Myocyte (in vitro differentiated cells): ENCODE measurements at regions not wholly inside any gene's neighbourhood (a gene's known extent, or its start where the extent isn't known, plus 50 kb on each side); places are given as distances from the start of the nearest gene placed in this dataset.

Source experiments
- DNase-seq: peaks from one replicate; pipeline ENCODE4 v3.0.0-alpha.2; 2012; ENCODE audit warnings: low read depth

DNA sequence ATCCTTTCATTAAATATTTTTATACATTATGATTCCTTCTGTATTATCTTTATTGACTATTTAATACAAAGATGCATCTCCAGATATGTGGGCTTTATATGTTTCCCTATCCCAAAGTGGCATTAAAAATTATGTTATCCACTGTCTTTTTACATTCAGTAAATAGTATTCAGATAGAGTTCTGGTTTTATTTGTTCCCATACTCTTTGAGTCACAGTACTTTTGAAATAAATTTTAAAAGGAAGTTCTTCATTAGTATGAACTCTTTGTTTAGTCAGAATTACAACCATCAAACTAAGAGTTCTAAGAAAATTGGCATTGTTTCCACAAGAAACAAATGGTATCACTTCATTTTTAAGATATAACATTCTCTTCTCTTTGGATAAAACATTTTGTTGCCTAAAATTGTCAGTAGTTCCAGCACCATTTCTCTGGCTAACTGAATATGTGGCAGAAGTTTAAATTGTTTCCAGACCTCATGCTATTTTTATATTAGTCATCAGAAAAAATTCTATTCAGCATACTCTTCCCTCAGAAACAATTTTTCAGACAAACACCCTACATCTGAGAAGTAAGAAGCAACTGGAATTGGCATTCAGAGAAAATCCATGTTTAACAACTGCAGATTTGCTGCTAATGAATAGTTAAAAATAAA lies 88.5 kb upstream of the COL5A2 start:
- DNase-seq: peak; percentile 63

DNA sequence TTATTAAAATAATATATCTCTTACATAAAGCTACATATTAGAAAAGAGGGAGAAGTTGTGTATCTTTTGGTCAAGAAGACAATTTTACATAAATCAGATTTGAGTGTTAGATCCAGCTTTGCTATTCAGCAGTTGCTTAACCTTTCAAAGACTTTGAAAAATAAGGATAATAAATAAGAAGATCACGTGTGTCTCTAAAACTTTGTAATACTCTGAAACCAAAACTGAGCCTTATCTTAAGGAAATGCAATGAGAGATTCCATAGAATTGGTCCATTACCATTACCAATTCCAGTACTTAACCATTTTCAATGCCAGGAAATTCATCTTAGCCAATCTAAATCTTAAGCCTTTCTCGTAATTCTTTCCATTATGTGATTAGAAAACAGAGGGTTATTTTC lies 89.2 kb upstream of the COL5A2 start:
- no peak for DNase-seq

DNA sequence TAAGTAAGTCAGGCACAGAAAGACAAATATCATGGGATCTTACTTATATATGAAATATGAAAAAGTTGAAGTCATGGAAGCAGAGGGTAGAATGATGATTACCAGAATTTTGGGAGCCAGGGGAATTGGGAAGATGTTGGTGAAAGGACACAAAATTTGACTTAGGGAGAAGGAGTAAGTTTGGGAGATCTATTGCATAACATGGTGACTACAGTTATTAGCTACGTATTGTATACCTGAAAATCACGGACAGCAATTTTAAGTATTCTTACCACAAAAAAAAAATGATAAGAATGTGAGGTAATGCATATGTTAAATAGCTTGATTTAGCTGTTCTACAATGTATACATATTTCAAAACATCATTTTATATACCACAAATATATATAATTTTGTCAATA lies 94.2 kb upstream of the COL5A2 start:
- no peak for DNase-seq

DNA sequence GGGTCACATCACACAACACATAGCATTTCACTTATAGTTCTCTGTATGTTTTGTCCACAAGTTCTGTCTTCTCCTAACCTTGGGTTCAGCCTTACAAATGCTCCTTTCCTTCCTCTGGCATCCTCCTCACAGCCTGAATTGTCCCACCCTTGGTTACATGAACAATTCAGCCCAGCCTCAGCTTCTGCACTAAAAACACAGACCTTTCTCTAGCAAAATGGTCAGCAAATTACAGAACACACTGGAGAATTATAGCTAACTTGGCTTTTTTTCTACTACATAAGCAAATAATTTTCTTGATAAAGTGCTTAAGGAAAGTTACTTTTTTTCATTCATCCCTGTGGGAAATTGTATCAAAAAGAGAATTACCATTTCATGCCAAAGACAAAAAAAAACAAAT lies 94.8 kb upstream of the COL5A2 start:
- DNase-seq: no peak

DNA sequence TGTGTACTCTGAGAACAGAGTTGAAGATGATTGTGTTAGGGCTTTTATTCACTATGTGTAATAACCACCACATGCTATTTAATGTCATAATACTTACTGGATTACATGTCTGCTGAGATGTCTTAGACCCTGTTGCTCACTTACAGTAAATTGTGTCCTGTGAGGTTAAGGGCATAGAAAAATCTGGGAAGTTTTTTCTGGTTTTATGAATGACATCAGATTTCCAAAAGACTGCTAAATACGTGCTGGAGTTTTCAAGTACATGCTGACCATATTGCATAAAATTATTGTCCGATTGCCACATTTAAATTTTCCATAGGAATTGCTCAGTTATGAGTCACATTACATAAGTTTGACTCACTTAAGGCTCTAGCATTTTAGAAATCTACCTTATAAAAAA lies 96.7 kb upstream of the COL5A2 start:
- no peak for DNase-seq

DNA sequence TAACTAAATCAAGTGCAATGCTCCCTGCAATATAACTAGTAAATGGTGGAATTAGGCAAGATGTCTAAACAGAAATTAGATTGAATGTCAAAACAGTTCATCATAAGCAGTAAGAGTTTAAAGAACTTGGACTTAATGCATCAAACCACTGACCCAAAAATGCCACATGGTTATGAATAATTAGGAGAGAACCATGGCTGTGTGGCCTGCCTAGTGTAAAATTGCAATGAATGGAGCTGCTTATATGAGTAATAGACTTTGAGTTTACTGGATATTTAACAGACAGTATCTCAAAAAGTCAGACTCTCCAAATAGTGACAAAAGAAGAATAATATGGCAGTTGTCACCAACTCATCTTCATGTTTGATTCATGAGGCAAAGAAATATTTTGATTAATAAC lies 101.6 kb upstream of the COL5A2 start:
- DNase-seq: no peak

DNA sequence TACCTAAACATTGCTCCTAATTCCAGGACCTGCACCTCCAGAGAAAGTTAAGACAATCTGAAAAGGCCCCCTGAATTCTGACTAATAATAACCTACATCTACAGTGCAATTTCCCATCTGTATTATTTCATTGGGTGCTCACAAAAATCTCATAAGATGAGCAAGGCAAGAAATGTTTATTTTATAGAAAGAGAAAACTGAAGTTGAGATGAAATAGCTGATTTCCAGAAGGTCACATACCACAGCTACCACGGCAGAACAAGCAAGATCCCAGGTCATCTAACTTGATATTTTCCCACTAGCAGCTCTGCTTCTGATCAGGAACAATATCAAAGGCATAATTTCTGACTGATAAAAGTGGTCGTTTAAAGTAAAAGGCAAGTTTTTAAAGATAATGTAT lies 105.8 kb upstream of the COL5A2 start:
- DNase-seq: no peak

DNA sequence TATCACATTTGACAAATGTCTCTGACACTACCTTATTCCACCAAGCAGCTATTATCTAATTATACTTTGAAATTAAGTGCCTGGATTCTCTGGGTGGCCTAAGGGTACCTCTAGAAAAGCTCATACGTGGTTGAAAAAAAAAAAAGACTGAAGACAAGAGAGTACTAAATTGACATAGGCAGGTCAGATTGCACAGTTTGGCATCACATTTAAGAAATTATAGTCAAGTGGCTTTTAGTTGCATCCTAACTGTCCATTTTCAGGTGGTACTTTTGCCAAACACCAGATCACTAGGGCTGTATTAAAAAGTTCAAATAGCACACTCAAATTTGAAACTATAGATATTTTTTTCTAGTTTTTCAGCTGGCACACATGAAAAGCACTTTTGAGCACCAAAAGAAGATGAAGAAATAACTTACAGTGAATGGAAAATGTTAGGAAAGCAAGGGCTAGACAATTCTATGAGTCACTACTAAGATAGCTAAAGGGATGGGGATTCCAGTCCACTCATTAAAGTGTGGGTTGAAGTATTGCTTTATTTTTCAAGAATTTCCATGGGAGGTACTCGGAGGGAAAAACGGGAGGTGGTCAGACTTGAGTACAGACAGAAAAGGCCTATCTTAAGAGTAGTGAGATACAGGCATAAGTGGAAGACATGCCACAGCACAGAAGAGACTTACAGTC lies 106.5 kb upstream of the COL5A2 start:
- peak; percentile 66 for DNase-seq

DNA sequence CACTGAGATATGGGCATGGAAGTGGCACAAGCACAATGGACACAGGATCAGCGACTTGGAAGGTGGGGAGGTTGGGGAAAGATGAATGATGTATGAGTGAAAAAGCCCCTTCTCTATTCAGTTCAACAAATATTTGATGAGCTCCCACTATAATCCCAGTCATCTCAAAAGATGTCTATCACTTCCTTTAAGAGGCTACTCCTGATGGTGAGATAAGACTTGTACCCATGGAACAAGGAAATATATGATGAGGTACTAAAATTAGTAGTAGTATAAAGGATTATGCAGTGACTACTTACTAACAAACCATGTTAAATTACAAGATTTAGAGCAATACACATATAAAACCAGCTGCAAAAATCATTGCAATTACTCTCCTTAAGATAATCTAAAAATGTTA lies 107.8 kb upstream of the COL5A2 start:
- DNase-seq: no peak

DNA sequence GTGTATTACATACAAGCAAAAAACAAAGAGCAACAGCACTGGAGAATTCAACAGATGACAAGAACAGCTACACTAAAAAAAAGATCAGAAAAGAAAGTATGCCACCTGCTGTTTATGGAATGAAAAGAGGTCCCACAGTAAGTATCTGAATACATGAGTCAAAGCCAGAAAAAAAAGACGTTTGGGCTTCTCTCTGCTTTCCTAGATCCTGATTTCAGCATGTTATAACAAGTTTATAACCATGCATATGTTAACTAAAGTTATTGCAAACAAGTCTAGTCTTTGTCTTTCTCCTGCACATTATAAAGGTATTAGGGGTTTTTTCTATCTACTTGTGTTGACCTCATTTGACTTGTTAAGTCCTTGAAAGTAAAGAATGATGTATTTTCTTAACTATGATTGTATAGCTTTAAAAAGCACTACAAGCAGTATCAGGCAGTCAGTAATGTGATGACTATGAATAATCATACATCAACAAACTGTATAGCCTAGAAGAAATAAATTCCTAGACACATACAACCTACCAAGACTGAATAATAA lies 108.5 kb upstream of the COL5A2 start:
- DNase-seq: peak; percentile 88

DNA sequence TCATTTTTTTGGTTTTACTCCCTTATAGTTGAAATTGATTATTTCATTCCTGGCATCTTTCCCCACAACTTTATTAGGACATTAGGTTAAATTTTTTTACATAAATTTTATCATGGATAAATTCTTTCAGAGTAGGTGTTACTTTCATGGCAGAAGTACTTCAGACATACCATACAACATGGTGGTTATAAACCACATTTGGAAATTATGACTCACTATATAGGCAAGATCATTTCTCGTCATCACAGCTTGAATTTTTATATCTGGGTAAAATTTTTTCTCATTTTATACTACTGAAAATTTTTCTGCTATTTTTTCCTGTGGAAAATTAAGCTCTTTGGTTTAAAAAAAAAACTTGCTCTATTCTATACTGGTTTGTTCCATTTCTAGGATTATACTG lies 111.9 kb upstream of the COL5A2 start:
- no peak for DNase-seq

DNA sequence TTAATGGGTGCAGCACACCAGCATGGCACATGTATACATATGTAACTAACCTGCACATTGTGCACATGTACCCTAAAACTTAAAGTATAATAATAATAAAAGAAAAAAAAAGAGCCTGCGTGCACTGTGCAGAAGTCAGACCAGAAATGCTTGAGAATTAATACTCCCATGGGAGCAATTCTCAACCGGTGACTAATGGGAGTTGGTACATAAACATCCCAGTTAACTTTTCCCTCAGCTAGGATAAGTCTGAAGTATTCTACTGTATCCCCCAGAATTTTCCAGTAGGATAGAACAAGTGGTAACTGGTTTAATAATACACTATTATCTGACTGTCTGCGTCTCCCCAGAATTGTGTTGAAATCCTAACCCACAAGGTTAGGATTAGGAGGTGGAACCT lies 113.6 kb upstream of the COL5A2 start:
- peak; percentile 34 for DNase-seq

DNA sequence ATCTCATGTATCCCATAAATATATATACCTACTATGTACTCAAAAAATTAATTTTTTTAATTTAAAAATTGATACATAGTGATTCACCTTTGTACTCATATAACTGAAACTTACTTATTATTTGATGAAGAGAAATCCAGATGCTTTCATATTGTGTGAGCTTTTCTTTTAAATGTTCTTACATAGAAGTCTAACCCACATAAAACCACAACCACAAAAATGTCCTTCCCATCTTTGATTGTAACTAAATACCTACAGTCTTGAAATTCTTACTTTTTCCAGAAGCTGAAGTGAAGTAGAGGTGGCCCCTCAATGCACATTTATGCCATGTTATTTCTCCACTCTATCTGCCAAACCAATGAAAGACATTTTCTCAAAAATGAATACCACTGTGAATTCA lies 117.9 kb upstream of the COL5A2 start:
- peak; percentile 52 for DNase-seq

DNA sequence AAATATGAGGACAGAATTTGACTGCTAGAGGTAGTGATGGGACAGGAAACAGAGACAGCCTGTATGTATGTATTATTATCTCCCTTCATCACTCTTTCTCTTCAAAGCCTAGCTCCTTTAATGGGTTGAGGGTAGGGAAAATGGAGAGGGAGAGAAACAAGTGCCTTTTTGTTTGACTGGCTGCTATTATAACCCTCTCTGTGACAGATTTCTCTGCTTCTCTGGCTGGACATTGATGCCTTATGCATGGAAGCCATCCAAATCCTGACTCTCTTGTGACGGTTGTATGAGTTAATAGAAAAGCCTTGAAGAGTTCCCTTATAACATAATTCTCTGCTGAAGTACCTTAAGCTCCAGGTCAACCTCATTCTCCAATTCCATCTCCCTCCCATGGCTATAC lies 118.5 kb upstream of the COL5A2 start:
- DNase-seq: no peak

DNA sequence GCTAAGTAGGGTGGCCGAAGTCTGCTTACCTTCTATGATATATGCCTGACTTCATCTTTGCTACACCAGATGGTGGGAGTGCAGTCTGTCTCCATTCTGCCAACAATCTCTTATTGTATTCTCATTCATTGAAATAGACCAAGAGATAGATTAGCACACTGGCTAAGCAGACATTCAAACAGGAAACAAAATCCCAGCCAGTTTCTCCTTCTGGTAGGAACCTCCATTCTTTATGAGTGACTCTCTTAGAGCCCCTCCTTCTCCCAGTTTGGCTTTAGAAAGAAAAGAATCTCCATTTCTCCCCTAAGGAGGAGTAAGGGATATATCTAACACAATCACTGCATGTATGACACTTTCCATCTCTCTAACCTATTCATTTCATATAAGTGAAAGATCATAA lies 118.9 kb upstream of the COL5A2 start:
- no peak for DNase-seq

DNA sequence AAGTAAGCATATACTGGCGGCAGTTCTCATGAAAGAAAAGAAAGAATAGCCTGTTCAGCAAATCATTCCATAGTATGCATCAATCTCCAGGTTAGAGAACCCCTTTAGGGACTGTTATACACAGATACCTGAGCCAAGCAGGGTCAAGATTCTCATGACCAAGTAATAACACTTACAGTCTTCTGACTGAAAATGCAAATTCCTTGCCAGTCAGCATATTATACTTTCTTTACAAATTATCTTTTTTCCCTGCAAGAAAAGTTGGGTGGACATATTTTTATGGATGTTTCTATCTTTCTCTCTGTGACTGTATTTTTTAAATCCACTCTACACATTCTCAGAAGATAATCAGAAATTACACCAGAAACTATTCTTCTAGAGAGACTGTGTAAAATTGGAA lies 120.4 kb upstream of the COL5A2 start:
- no peak for DNase-seq

DNA sequence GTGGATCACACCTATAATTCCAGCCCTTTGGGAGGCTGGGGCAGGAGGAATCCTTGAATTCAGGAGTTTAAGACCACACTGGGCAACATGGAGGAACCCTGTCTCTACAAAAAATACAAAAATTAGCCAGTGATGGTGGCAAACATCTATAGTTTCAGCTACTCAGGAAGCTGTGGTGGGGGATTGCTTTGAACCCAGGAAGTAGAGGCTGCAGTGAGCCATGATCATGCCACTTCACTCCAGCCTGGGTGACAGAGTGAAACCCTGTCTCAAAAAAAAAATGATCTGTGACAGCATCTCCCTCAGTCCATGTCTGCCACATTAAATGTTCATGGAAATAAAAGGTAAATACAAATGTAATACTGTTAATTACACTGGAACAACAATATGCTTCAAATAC lies 121.4 kb upstream of the COL5A2 start:
- no peak for DNase-seq

DNA sequence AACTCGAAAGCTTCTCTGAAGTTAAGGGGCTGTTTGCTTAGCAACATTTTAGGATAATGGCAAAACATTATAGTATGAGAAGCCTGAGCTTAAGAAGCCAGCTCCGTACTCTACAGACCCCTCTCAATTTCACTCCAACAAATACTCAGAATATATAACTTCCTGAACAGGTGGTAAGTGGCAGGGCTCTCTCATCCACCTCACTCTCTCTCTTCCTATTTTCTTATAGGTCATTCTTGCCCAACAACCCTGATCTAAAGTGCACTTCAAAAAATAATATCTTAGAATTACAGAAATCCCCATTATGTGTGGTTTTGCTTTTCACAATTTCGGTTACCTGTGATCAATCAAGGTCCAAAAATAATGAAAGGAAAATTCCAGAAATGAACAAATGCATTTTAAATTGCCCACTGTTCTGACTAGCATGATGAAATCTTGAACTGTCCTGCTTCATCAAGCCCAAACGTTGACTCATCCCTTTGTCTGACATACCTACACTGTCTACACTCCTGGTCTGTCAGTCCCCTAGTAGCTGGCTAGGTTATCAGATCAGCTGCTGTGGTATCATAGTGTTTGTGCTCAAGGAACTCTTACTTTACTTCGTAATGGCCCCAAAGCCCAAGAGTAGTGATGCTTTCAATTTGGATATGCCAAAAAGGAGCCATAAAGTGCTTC lies 122.8 kb upstream of the COL5A2 start:
- no peak for DNase-seq

DNA sequence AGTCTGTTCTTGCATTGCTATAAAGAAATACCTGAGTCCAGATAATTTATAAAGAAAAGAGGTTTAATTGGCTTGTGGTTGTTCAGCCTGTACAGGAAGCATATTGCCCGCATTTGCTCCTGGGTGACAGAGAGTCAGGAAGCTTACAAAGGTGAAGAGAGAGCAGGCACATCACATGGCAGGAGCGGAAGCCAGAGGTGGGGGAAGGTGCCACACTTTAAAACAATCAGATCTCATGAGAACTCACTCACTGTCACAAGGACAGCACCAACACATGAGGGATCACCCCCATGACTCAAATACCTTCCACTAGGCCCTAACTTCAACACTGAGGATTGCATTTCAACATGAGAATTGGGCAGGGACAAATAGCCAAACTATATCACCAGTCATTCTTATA lies 124.8 kb upstream of the COL5A2 start:
- DNase-seq: no peak

DNA sequence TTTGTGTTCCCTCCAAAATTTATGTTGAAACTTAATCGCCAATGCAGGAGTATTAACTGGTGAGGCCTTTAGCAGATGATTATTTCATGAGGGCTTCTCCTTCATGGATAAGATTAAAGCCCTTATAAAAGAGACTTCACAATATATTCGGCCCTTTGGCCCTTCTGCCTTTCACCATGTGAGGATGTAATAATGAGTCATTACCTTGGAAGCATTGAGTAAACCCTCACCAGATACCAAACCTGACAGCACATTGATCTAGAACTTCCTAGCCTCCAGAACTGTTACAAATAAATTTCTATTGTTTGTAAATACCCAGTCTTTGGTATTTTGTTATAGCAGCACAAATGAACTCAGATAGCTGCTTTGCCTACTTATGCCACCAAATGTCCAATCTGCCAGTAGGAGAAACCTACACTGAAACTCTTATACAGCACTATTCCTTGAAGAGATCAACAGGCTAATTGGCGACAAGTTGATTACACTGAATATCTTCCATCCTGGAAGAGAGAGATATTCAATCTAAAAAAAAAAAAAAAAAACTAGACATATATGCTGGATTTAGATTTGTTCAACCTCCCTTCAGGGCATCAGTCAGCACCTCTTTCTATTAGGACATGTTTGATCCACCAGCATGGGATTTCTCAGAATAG lies 125.9 kb upstream of the COL5A2 start:
- DNase-seq: no peak

DNA sequence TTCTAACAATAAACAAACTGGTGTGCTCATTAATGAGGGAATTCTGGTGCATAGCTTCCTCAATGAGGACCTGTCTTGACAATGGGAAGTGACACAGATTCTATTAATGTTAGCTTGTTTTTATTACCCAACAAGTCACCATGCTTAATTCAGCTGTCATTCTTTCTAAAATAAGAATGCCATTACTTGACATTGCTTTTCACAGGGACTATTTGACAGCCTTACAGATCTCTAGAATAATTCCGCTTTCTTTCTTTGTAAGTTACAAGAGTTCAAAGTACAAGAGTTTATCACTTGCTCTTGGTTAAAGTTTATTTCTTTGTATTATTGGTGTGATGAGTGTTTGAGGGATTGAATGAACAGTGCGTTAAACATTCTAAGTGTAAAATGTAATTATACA lies 127.0 kb upstream of the COL5A2 start:
- DNase-seq: peak; percentile 58
